Gastrocnemius medialis (tissue), 4 donors: ENCODE measurements at regions not wholly inside any gene's neighbourhood (a gene's known extent, or its start where the extent isn't known, plus 50 kb on each side); places are given as distances from the start of the nearest gene placed in this dataset.

Source experiments
- ATAC-seq, 2 donors: fragments of 150-250 bp; one replicate each; pipeline ENCODE4 v1.9.1; 2016
- DNase-seq, 2 donors: peaks; one replicate each; pipeline ENCODE4 v3.0.0-alpha.2; 2019
- H3K27ac ChIP-seq, 4 donors: fragments of 200-600 bp; sonication (generic); 1 replicate in 1 of 4; 2 replicates in 3 of 4; pipeline ENCODE4 v1.5.1; 2016 to 2018; ENCODE audit warnings: mild to moderate bottlenecking in 2 of 4, moderate library complexity in 1 of 4
- H3K27me3 ChIP-seq, 3 donors: fragments of 200-600 bp; sonication (generic) in 2 of 3; 1 replicate in 1 of 3; 2 replicates in 2 of 3; pipeline versions ENCODE4 v1.5.1 to v1.6.0; 2016 to 2019; ENCODE audit warnings: mild to moderate bottlenecking in 1 of 3, moderate library complexity in 1 of 3
- H3K36me3 ChIP-seq, 2 donors: fragments of 200-600 bp; sonication (generic) in 1 of 2; one replicate each; pipeline ENCODE4 v1.5.1; 2017 to 2018
- H3K4me1 ChIP-seq, 2 donors: fragments of 200-600 bp; sonication (generic) in 1 of 2; one replicate each; pipeline ENCODE4 v1.5.1; 2016 to 2017; ENCODE audit warnings: mild to moderate bottlenecking in 2 of 2
- H3K4me3 ChIP-seq, 4 donors: fragments of 200-600 bp; sonication (generic) in 3 of 4; 1 replicate in 1 of 4; 2 replicates in 3 of 4; pipeline ENCODE4 v1.5.1; 2016 to 2019; ENCODE audit warnings: mild to moderate bottlenecking in 2 of 4
- H3K9me3 ChIP-seq, 3 donors: fragments of 200-600 bp; sonication (generic) in 2 of 3; 1 replicate in 1 of 3; 2 replicates in 2 of 3; pipeline ENCODE4 v1.5.1; 2016 to 2019
- CTCF ChIP-seq, 5 experiments: fragments of 450-650 bp in 3 of 5; fragments of 200-600 bp in 2 of 5; sonication (generic) in 2 of 5; IDR thresholded peaks in 4 of 5; conservative IDR thresholded peaks in 1 of 5; 1 replicate in 4 of 5; 2 replicates in 1 of 5; pipeline ENCODE4 v1.5.1; 2016 to 2019; ENCODE audit warnings: antibody characterized with exemption in 5 of 5, mild to moderate bottlenecking in 3 of 5, moderate library complexity in 3 of 5
- POLR2A ChIP-seq, 2 donors: fragments of 450-650 bp; IDR thresholded peaks; one replicate each; pipeline ENCODE4 v1.6.1; 2017; ENCODE audit warnings: antibody characterized with exemption in 2 of 2, mild to moderate bottlenecking in 2 of 2, moderate library complexity in 2 of 2
- in situ Hi-C, 4 donors: fragments of 200-750 bp; cut with MboI; loops; one replicate each; pipeline versions ENCODE4 v1.15.0 to v1.8.0; 2017; ENCODE audit warnings: low sequenced_read_pairs in 4 of 4
- intact Hi-C: fragments of 100-400 bp; cut with DNase I; formaldehyde crosslinking; loops from one replicate; pipeline ENCODE4 v1.15.1; 2023; ENCODE audit warnings: low total_unique reads

GRCh38 chr10:113431398-113432160, 121.3 kb upstream of the HABP2 start:
- in situ Hi-C loops (no loop called here), intact Hi-C loops (no loop called here)
- TF ChIP-seq POLR2A (IDR thresholded peaks at IDR 0.05) = no peak
- no peak for TF ChIP-seq CTCF (IDR thresholded peaks at IDR 0.05 in 4 of 5, conservative IDR thresholded peaks at IDR 0.05 in 1 of 5)
- H3K27me3 ChIP-seq = no peaks in the 10 kb centered on the region
- no peaks in the 10 kb centered on the region for H3K9me3 ChIP-seq
- no peak overlapping the region for H3K4me3 ChIP-seq
- no peak overlapping the region for H3K27ac ChIP-seq
- no peak for ATAC-seq
- DNase-seq = no peak
- no peaks in the 10 kb centered on the region for H3K4me1 ChIP-seq
- H3K36me3 ChIP-seq = no peaks in the 10 kb centered on the region

- Histone ChIP-seq H3K9me3 (no peaks in the 10 kb centered on the region), H3K4me3 (no peak overlapping the region), H3K27me3 (no peaks in the 10 kb centered on the region), H3K36me3 (no peaks in the 10 kb centered on the region), H3K4me1 (no peaks in the 10 kb centered on the region), H3K27ac (no peak overlapping the region)
- no peak for TF ChIP-seq CTCF (IDR thresholded peaks at IDR 0.05 in 4 of 5, conservative IDR thresholded peaks at IDR 0.05 in 1 of 5)
- no peak for TF ChIP-seq POLR2A (IDR thresholded peaks at IDR 0.05)
- intact Hi-C loops = no loop called here
- ATAC-seq (no peak), DNase-seq (no peak)
- in situ Hi-C loops = no loop called here
Observed at GRCh38 chr10:113433711-113434110, 119.1 kb upstream of the HABP2 start.

- ATAC-seq (no peak), DNase-seq (no peak)
- no peak overlapping the region for H3K4me3 ChIP-seq
- no peak overlapping the region for H3K27ac ChIP-seq
- no peaks in the 10 kb centered on the region for H3K27me3 ChIP-seq
- intact Hi-C loops (no loop called here), in situ Hi-C loops (no loop called here)
- no peaks in the 10 kb centered on the region for H3K36me3 ChIP-seq
- no peak for TF ChIP-seq POLR2A (IDR thresholded peaks at IDR 0.05)
- no peak for TF ChIP-seq CTCF (IDR thresholded peaks at IDR 0.05 in 4 of 5, conservative IDR thresholded peaks at IDR 0.05 in 1 of 5)
- no peaks in the 10 kb centered on the region for H3K4me1 ChIP-seq
- no peaks in the 10 kb centered on the region for H3K9me3 ChIP-seq
Observed at GRCh38 chr10:113434315-113434714, 118.5 kb upstream of the HABP2 start.

GRCh38 chr10:113434950-113435349, 117.9 kb upstream of the HABP2 start:
- Histone ChIP-seq H3K27me3 (no peaks in the 10 kb centered on the region), H3K4me3 (no peak overlapping the region), H3K4me1 (no peaks in the 10 kb centered on the region), H3K27ac (no peak overlapping the region), H3K36me3 (no peaks in the 10 kb centered on the region), H3K9me3 (no peaks in the 10 kb centered on the region)
- TF ChIP-seq CTCF (IDR thresholded peaks at IDR 0.05 in 4 of 5, conservative IDR thresholded peaks at IDR 0.05 in 1 of 5) = no peak
- DNase-seq (no peak), ATAC-seq (no peak)
- in situ Hi-C loops = no loop called here
- intact Hi-C loops = no loop called here

- intact Hi-C loops (no loop called here), in situ Hi-C loops (no loop called here)
- Histone ChIP-seq H3K27me3 (no peaks in the 10 kb centered on the region), H3K4me1 (no peaks in the 10 kb centered on the region), H3K4me3 (no peak overlapping the region), H3K36me3 (no peaks in the 10 kb centered on the region), H3K27ac (no peak overlapping the region), H3K9me3 (no peaks in the 10 kb centered on the region)
- TF ChIP-seq CTCF (IDR thresholded peaks at IDR 0.05 in 4 of 5, conservative IDR thresholded peaks at IDR 0.05 in 1 of 5) (no peak), POLR2A (IDR thresholded peaks at IDR 0.05) (no peak)
- ATAC-seq = no peak
- no peak for DNase-seq
Observed at GRCh38 chr10:113435881-113436280, 117.0 kb upstream of the HABP2 start.
